ENCODE measurements at regions not wholly inside any gene's neighbourhood (a gene's known extent, or its start where the extent isn't known, plus 50 kb on each side); places are given as distances from the start of the nearest gene placed in this dataset.

GRCh38 chr21:16081304-16081703 is 351.5 kb downstream of the USP25 start:
- DNase-seq (ENCODE audit: low spot score) (no peak), ATAC-seq (no peak)
- H3K4me3 ChIP-seq, result no peak overlapping the region
- no peak for TF ChIP-seq CTCF (conservative IDR thresholded peaks at IDR 0.05; ENCODE audit: low read depth in 2 of 2)
- no peak for TF ChIP-seq ZNF114 (CRISPR knock-in tag; IDR thresholded peaks at IDR 0.05)
- no peak for TF ChIP-seq STAT1 (IDR thresholded peaks at IDR 0.05; ENCODE audit: unreplicated experiment)
- TF ChIP-seq JUNB (IDR thresholded peaks at IDR 0.05; ENCODE audit: unreplicated experiment), result no peak
- TF ChIP-seq POLR2AphosphoS5 (IDR thresholded peaks at IDR 0.05; ENCODE audit: low read depth), result no peak
- no peak for TF ChIP-seq NANOG (IDR thresholded peaks at IDR 0.05; ENCODE audit: borderline replicate concordance)
- TF ChIP-seq ETS1 (IDR thresholded peaks at IDR 0.05), result no peak
- TF ChIP-seq CREB1 (CRISPR knock-in tag; IDR thresholded peaks at IDR 0.05; ENCODE audit: low read depth), result no peak
- no peak for TF ChIP-seq ZNF462 (CRISPR knock-in tag; IDR thresholded peaks at IDR 0.05)
- TF ChIP-seq EZH2 (IDR thresholded peaks at IDR 0.05; ENCODE audit: low read depth, unreplicated experiment), result no peak
- TF ChIP-seq EZH2phosphoT487 (IDR thresholded peaks at IDR 0.05; ENCODE audit: unreplicated experiment), result no peak
- TF ChIP-seq ZNF331 (CRISPR knock-in tag; IDR thresholded peaks at IDR 0.05; ENCODE audit: low read depth), result no peak
- Mint-ChIP-seq H3K4me3 (no peak overlapping the region), H3K27ac (no peak overlapping the region), H3K9me3 (no peaks in the 10 kb centered on the region), H3K4me1 (no peaks in the 10 kb centered on the region), H3K27me3 (ENCODE audit: insufficient read depth, low read depth, poor library complexity) (no peaks in the 10 kb centered on the region), H3K36me3 (ENCODE audit: low read depth) (no peaks in the 10 kb centered on the region)
- H3K36me3 ChIP-seq (ENCODE audit: insufficient read depth), result no peaks in the 10 kb centered on the region
- no peaks in the 10 kb centered on the region for H3K9me2 ChIP-seq (ENCODE audit: insufficient read depth)
- H3K4me2 ChIP-seq, result no peak overlapping the region
- no peaks in the 10 kb centered on the region for H3F3A ChIP-seq (replicated peaks; ENCODE audit: low read depth)
- no peak overlapping the region for H2AFZ ChIP-seq
- no peaks in the 10 kb centered on the region for H3K27me3 ChIP-seq (ENCODE audit: insufficient read depth)
- no peaks in the 10 kb centered on the region for H4K20me1 ChIP-seq (replicated peaks; ENCODE audit: insufficient read depth)
- no peak overlapping the region for H3K27ac ChIP-seq (ENCODE audit: low read depth)
- H3K4me1 ChIP-seq (ENCODE audit: insufficient read depth), result no peaks in the 10 kb centered on the region
- H3K79me2 ChIP-seq (replicated peaks; ENCODE audit: insufficient read depth), result no peaks in the 10 kb centered on the region

Data from GM23338 (cell line).